ENCODE measurements at regions not wholly inside any gene's neighbourhood (a gene's known extent, or its start where the extent isn't known, plus 50 kb on each side); places are given as distances from the start of the nearest gene placed in this dataset.

DNA sequence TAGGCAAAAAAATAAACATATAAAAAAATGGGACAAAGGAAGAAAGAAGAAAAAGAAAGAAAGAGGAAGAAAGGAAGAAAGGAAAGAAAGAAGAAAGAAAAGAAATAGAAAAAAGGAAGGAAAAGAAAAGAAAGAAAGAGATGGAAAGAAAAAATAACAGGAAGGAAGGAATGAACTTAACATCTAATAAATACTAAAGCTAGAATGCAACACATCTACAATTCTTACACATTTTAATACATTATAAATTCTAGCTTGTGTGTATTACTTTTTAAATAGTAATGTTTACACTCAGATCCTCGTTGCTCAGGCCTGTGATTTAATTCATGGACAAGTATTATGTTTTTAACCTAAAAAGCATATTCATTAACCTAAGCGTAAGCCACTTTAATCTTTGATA lies 703.0 kb upstream of the KIF2B start:
- ChIA-PET POLR2A (no interaction called here), CTCF (no interaction called here)
- no peak overlapping the region for H3K4me3 ChIP-seq (ENCODE audit: low read depth, low read length)
- no peak for DNase-seq (ENCODE audit: low read depth, low spot score)
- TF ChIP-seq, protein P1, sequence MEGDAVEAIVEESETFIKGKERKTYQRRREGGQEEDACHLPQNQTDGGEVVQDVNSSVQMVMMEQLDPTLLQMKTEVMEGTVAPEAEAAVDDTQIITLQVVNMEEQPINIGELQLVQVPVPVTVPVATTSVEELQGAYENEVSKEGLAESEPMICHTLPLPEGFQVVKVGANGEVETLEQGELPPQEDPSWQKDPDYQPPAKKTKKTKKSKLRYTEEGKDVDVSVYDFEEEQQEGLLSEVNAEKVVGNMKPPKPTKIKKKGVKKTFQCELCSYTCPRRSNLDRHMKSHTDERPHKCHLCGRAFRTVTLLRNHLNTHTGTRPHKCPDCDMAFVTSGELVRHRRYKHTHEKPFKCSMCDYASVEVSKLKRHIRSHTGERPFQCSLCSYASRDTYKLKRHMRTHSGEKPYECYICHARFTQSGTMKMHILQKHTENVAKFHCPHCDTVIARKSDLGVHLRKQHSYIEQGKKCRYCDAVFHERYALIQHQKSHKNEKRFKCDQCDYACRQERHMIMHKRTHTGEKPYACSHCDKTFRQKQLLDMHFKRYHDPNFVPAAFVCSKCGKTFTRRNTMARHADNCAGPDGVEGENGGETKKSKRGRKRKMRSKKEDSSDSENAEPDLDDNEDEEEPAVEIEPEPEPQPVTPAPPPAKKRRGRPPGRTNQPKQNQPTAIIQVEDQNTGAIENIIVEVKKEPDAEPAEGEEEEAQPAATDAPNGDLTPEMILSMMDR (IDR thresholded peaks at IDR 0.05; ENCODE audit: insufficient read depth, low read length, missing control alignments) = no peak

DNA sequence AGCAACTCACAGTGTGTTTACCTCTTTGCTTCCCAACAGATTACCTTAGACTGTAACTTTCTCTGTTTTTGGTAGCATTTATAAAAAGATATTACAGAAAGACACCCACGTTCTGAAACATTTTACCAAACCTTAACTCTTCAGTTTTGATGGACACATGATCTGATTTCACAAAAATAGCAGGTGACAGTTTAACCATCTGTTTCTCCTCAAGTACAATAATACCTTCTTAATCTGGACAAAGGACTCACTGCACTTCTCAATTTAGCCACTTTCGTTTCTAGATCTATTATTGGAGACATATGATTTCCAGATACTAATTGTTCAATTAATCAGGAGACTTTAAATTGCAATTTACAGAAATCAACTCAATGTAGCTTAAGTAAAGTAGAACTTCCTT lies 703.8 kb upstream of the KIF2B start:
- ChIA-PET POLR2A (no interaction called here), CTCF (no interaction called here)
- TF ChIP-seq, protein P1 (IDR thresholded peaks at IDR 0.05; ENCODE audit: insufficient read depth, low read length, missing control alignments) = no peak
- no peak overlapping the region for H3K4me3 ChIP-seq (ENCODE audit: low read depth, low read length)
- DNase-seq (ENCODE audit: low read depth, low spot score) = no peak

DNA sequence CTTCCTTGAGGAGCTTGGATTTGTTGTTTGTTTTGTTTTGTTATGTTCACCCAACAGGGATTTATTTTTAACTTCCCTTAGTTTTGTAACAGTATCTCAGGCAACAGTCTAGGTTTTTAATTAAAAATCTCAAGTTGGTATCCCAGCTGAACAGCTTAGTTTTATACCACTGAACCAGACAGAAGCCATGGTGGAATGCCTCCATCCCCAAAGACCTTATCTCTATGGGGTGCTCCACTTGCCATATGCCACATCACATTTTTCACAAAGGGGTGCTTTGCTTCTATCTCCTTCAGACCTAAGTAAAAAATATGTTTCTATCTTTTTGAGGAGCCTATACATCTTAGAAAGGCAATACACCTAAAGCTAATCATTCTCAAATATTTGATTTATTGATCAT lies 715.8 kb upstream of the KIF2B start:
- TF ChIP-seq, protein P1 (IDR thresholded peaks at IDR 0.05; ENCODE audit: insufficient read depth, low read length, missing control alignments) = no peak
- CTCF ChIA-PET = no interaction called here
- POLR2A ChIA-PET = no interaction called here
- DNase-seq (ENCODE audit: low read depth, low spot score) = no peak
- no peak overlapping the region for H3K4me3 ChIP-seq (ENCODE audit: low read depth, low read length)

DNA sequence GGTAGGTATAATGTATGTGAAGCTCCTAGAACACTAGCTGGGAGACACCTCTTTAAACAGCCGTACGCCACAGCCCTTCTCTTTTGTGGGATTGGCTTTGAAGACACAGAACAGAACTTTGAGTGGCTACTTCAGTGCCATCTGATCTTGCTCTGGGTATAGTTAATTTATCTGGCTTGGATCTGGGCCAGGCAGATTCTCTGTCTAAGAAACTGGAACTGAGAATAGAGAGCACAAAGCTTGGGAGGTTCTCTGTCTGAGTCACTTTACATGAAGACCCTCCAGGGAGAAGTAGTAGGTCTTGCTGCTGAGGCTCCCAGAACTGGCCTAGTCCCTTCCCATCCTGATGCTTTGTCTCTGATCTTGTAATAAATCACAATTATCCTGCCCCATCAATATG lies 721.0 kb upstream of the KIF2B start:
- ChIA-PET POLR2A (no interaction called here), CTCF (no interaction called here)
- H3K4me3 ChIP-seq (ENCODE audit: low read depth, low read length) = no peak overlapping the region
- DNase-seq (ENCODE audit: low read depth, low spot score) = no peak
- TF ChIP-seq, protein P1 (IDR thresholded peaks at IDR 0.05; ENCODE audit: insufficient read depth, low read length, missing control alignments) = no peak

DNA sequence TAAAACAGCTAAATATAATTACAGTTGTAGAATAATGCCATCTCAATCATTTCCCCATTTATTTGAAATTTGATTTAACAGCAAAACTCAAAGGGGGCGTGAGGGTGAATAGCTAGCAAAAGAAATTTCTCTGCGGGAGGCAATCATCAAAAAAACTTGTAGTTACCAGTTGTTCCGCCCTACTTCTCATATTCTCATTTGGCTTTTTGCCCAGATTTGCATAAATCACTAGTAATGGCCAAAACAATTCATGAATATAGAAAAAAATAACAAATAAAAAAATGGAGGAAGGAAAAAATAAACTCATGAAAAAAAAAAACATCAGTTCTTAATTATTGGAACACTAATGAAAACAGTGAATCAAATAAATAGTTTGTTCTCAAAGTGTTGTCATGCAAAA lies 722.6 kb upstream of the KIF2B start:
- TF ChIP-seq, protein P1 (IDR thresholded peaks at IDR 0.05; ENCODE audit: insufficient read depth, low read length, missing control alignments) = no peak
- no peak for DNase-seq (ENCODE audit: low read depth, low spot score)
- ChIA-PET POLR2A (no interaction called here), CTCF (no interaction called here)
- H3K4me3 ChIP-seq (ENCODE audit: low read depth, low read length) = no peak overlapping the region

DNA sequence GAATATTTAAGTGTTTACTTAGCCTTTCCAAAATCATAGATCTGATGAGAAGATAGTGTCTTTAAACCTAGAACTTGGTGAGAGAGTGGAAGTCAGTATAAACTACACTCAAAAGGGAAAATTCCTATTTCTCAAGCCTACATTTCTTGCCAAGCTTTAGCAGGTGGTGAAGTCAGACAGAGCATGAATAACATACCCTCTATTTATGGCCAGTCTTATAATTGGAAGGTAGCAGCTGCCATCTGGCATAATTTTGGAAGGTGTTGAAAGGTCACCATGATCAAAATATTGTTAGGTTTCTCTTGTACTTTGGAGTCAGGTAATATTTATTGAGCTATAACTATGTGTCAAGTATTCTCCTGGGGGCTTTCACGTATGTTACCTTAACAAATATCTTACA lies 729.3 kb upstream of the KIF2B start:
- no peak overlapping the region for H3K4me3 ChIP-seq (ENCODE audit: low read depth, low read length)
- TF ChIP-seq, protein P1 (IDR thresholded peaks at IDR 0.05; ENCODE audit: insufficient read depth, low read length, missing control alignments) = no peak
- ChIA-PET CTCF (no interaction called here), POLR2A (no interaction called here)
- no peak for DNase-seq (ENCODE audit: low read depth, low spot score)

All from AG04449 (cell line).